Effector CD4-positive, alpha-beta T cell (primary cell): ENCODE measurements at regions not wholly inside any gene's neighbourhood (a gene's known extent, or its start where the extent isn't known, plus 50 kb on each side); places are given as distances from the start of the nearest gene placed in this dataset.

ENCODE experiments used
- DNase-seq: peaks from one replicate; pipeline ENCODE4 v3.0.0-alpha.2; 2020

GRCh38 chr11:13874597-13874996 lies 87.9 kb upstream of the SPON1 start:
- DNase-seq: no peak

- DNase-seq: no peak
Measured at GRCh38 chr11:13875643-13876042, 86.9 kb upstream of the SPON1 start.

GRCh38 chr11:13876423-13876822 lies 86.1 kb upstream of the SPON1 start:
- DNase-seq: no peak

- DNase-seq: no peak
Measured at GRCh38 chr11:13878077-13878476, 84.4 kb upstream of the SPON1 start.

GRCh38 chr11:13880634-13881033 lies 81.9 kb upstream of the SPON1 start:
- no peak for DNase-seq

GRCh38 chr11:13881226-13881905 lies 81.2 kb upstream of the SPON1 start:
- no peak for DNase-seq

- no peak for DNase-seq
Measured at GRCh38 chr11:13883042-13883441, 79.5 kb upstream of the SPON1 start.

- no peak for DNase-seq
Measured at GRCh38 chr11:13883589-13883988, 78.9 kb upstream of the SPON1 start.

- DNase-seq: no peak
Measured at GRCh38 chr11:13884158-13884799, 78.2 kb upstream of the SPON1 start.

GRCh38 chr11:13885083-13885482 lies 77.4 kb upstream of the SPON1 start:
- DNase-seq: no peak

GRCh38 chr11:13889552-13890249 lies 72.8 kb upstream of the SPON1 start:
- no peak for DNase-seq

- no peak for DNase-seq
Measured at GRCh38 chr11:13891911-13892310, 70.6 kb upstream of the SPON1 start.

GRCh38 chr11:13896175-13896980 lies 66.1 kb upstream of the SPON1 start:
- DNase-seq: no peak

GRCh38 chr11:13896981-13897353 lies 65.6 kb upstream of the SPON1 start:
- DNase-seq: no peak

- no peak for DNase-seq
Measured at GRCh38 chr11:13897646-13898276, 64.8 kb upstream of the SPON1 start.

- no peak for DNase-seq
Measured at GRCh38 chr11:13899603-13900002, 62.9 kb upstream of the SPON1 start.

GRCh38 chr11:13902523-13902922 lies 60.0 kb upstream of the SPON1 start:
- no peak for DNase-seq

- DNase-seq: no peak
Measured at GRCh38 chr11:13905137-13905781, 57.3 kb upstream of the SPON1 start.

GRCh38 chr11:13907678-13908077 lies 54.8 kb upstream of the SPON1 start:
- no peak for DNase-seq

GRCh38 chr11:13908535-13908934 lies 54.0 kb upstream of the SPON1 start:
- no peak for DNase-seq
